Hepatocyte (in vitro differentiated cells): ENCODE measurements at regions not wholly inside any gene's neighbourhood (a gene's known extent, or its start where the extent isn't known, plus 50 kb on each side); places are given as distances from the start of the nearest gene placed in this dataset.

Experiments used
- DNase-seq: peaks from one replicate; pipeline ENCODE4 v3.0.0-alpha.2; 2016; ENCODE audit warnings: low spot score
- H2AFZ ChIP-seq: fragments of 200-600 bp; sonication (generic); 2 replicates; pipeline ENCODE4 v1.6.0; 2016; ENCODE audit warnings: antibody characterized with exemption, mild to moderate bottlenecking
- H3K27ac ChIP-seq: fragments of 200-600 bp; sonication (generic); 2 replicates; pipeline ENCODE4 v1.5.1; 2016; ENCODE audit warnings: mild to moderate bottlenecking
- H3K27me3 ChIP-seq: fragments of 200-600 bp; sonication (generic); 2 replicates; pipeline ENCODE4 v1.6.1; 2016
- H3K36me3 ChIP-seq: fragments of 200-600 bp; sonication (generic); replicated peaks from 2 replicates; pipeline ENCODE4 v1.5.1; 2016; ENCODE audit warnings: low read depth; ENCODE audit not compliant: insufficient read depth
- H3K4me1 ChIP-seq: fragments of 200-600 bp; sonication (generic); 2 replicates; pipeline ENCODE4 v1.5.1; 2016; ENCODE audit warnings: mild to moderate bottlenecking, moderate library complexity; ENCODE audit not compliant: insufficient read depth
- H3K4me2 ChIP-seq: fragments of 200-600 bp; sonication (generic); 2 replicates; pipeline ENCODE4 v1.6.0; 2016
- H3K4me3 ChIP-seq: fragments of 200-600 bp; sonication (generic); 2 replicates; pipeline ENCODE4 v1.5.1; 2016; ENCODE audit warnings: mild to moderate bottlenecking
- H3K79me2 ChIP-seq: fragments of 200-600 bp; sonication (generic); 2 replicates; pipeline ENCODE4 v1.6.0; 2017; ENCODE audit warnings: mild to moderate bottlenecking
- H3K9me2 ChIP-seq: fragments of 200-600 bp; sonication (generic); replicated peaks from 2 replicates; pipeline ENCODE4 v1.6.0; 2017; ENCODE audit warnings: mild to moderate bottlenecking; ENCODE audit not compliant: insufficient read depth
- H3K9me3 ChIP-seq: fragments of 200-600 bp; sonication (generic); 2 replicates; pipeline ENCODE4 v1.5.1; 2016; ENCODE audit warnings: low read depth, mild to moderate bottlenecking
- H4K20me1 ChIP-seq: fragments of 200-600 bp; sonication (generic); 2 replicates; pipeline ENCODE4 v1.6.0; 2016; ENCODE audit warnings: mild to moderate bottlenecking; ENCODE audit not compliant: insufficient read depth, poor library complexity, severe bottlenecking
- EZH2 ChIP-seq: fragments of 200-600 bp; sonication (generic); IDR thresholded peaks from 2 replicates; pipeline ENCODE4 v1.6.1; 2016; ENCODE audit warnings: antibody characterized with exemption, mild to moderate bottlenecking, borderline replicate concordance
- EZH2phosphoT487 ChIP-seq: fragments of 200-600 bp; sonication (generic); IDR thresholded peaks from one replicate; pipeline ENCODE4 v1.6.1; 2018; ENCODE audit warnings: antibody characterized with exemption, mild to moderate bottlenecking, low read depth, moderate library complexity; ENCODE audit not compliant: unreplicated experiment, severe bottlenecking
- WGBS: methylation state at CpG from one replicate; pipeline ENCODE4 v1.1.6; 2016; ENCODE audit warnings: low lambda C conversion rate; ENCODE audit errors: missing lambda C conversion rate; 5-methylcytosine and 5-hydroxymethylcytosine counted together
- TF ChIP-seq, protein P1 (sequence below): fragments of 200-600 bp; sonication (generic); IDR thresholded peaks from 2 replicates; pipeline ENCODE4 v1.5.1; 2016; ENCODE audit warnings: antibody characterized with exemption, mild to moderate bottlenecking; ENCODE audit not compliant: poor library complexity

DNA sequence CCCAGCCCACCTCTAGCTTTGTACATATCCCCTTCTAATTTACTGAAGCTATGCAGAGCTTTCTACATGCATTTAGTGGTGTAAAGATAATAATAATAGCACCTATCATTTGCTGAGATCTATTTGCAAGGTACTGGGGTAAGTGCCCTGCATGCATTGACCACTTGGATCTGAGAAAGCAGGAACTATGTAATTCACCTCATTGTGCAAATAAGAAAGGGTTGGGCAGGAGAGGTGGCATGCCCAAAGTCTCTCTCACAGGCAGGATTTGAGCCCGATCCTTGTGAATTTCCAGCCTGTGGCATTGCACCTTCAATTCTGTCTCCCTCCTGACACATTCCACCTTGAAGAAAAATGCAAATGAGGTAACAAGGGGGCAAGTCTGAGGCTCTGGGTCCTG lies 352.3 kb upstream of the EEF2KMT start:
- peaks cover 18% of the 10 kb centered on the region for H3K27me3 ChIP-seq
- no peak overlapping the region for H2AFZ ChIP-seq
- H3K4me2 ChIP-seq = no peak overlapping the region
- H3K4me3 ChIP-seq = no peak overlapping the region
- DNase-seq = no peak
- WGBS = 70% methylated on average over 1 of the region's 1 CpG
- H3K4me1 ChIP-seq = no peaks in the 10 kb centered on the region
- H3K9me2 ChIP-seq = no peaks in the 10 kb centered on the region
- no peaks in the 10 kb centered on the region for H3K79me2 ChIP-seq
- no peak overlapping the region for H3K27ac ChIP-seq
- TF ChIP-seq, protein P1, sequence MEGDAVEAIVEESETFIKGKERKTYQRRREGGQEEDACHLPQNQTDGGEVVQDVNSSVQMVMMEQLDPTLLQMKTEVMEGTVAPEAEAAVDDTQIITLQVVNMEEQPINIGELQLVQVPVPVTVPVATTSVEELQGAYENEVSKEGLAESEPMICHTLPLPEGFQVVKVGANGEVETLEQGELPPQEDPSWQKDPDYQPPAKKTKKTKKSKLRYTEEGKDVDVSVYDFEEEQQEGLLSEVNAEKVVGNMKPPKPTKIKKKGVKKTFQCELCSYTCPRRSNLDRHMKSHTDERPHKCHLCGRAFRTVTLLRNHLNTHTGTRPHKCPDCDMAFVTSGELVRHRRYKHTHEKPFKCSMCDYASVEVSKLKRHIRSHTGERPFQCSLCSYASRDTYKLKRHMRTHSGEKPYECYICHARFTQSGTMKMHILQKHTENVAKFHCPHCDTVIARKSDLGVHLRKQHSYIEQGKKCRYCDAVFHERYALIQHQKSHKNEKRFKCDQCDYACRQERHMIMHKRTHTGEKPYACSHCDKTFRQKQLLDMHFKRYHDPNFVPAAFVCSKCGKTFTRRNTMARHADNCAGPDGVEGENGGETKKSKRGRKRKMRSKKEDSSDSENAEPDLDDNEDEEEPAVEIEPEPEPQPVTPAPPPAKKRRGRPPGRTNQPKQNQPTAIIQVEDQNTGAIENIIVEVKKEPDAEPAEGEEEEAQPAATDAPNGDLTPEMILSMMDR = no peak
- TF ChIP-seq EZH2 (no peak), EZH2phosphoT487 (no peak)
- no peaks in the 10 kb centered on the region for H4K20me1 ChIP-seq
- no peaks in the 10 kb centered on the region for H3K36me3 ChIP-seq
- no peaks in the 10 kb centered on the region for H3K9me3 ChIP-seq

DNA sequence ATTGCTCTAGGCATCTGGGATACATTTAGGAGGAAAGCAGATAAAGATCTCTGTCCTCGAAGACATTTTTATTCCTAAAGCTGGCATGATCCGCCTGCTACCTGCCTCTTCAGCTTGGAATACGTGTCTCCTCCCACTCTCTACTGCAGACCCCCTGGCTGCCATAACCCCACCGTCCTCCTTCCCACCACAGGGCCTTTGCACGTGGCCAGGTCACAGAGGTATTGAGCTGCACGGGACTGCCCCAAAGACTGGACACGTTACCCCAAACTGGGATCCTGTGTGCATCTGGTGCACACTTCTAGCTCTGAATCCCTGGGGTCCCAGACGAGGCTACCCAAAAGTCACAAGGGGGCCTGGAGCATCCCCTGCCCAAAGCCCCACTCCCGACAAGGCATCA lies 351.2 kb upstream of the EEF2KMT start:
- 87% methylated on average over 9 of the region's 9 CpGs for WGBS
- Histone ChIP-seq H3K27ac (no peak overlapping the region), H3K9me3 (no peaks in the 10 kb centered on the region), H3K4me1 (no peaks in the 10 kb centered on the region), H3K4me3 (no peak overlapping the region), H3K27me3 (peaks cover 18% of the 10 kb centered on the region), H3K36me3 (no peaks in the 10 kb centered on the region), H3K9me2 (no peaks in the 10 kb centered on the region), H3K79me2 (no peaks in the 10 kb centered on the region), H2AFZ (no peak overlapping the region), H4K20me1 (no peaks in the 10 kb centered on the region), H3K4me2 (no peak overlapping the region)
- TF ChIP-seq EZH2 (no peak), EZH2phosphoT487 (no peak)
- TF ChIP-seq, protein P1 = no peak
- DNase-seq = no peak

DNA sequence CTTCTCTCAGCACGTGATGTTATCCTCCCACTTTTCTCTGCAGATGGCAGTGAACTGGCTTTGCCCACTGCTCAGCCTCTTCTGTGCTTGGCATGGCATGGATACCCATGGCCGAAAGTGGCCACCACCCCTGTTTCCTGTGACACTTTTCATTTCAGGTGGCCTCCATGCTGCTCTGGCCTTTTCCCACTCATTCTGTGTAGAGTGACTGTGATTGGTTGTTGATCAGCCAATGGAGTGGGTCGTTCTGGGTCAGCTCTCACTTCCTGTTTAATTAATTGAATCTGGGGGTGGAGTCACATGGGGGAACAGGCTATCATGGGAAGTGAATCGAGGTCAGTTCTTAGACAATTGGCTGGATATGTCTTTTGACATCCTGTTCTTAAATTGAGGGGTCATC lies 350.1 kb upstream of the EEF2KMT start:
- DNase-seq = no peak
- Histone ChIP-seq H3K79me2 (no peaks in the 10 kb centered on the region), H2AFZ (no peak overlapping the region), H4K20me1 (no peaks in the 10 kb centered on the region), H3K4me1 (no peaks in the 10 kb centered on the region), H3K36me3 (no peaks in the 10 kb centered on the region), H3K27ac (no peak overlapping the region), H3K9me2 (no peaks in the 10 kb centered on the region), H3K9me3 (no peaks in the 10 kb centered on the region), H3K27me3 (peaks cover 18% of the 10 kb centered on the region), H3K4me3 (no peak overlapping the region), H3K4me2 (no peak overlapping the region)
- TF ChIP-seq, protein P1 = no peak
- TF ChIP-seq EZH2 (no peak), EZH2phosphoT487 (no peak)
- WGBS = 88% methylated on average over 4 of the region's 4 CpGs

DNA sequence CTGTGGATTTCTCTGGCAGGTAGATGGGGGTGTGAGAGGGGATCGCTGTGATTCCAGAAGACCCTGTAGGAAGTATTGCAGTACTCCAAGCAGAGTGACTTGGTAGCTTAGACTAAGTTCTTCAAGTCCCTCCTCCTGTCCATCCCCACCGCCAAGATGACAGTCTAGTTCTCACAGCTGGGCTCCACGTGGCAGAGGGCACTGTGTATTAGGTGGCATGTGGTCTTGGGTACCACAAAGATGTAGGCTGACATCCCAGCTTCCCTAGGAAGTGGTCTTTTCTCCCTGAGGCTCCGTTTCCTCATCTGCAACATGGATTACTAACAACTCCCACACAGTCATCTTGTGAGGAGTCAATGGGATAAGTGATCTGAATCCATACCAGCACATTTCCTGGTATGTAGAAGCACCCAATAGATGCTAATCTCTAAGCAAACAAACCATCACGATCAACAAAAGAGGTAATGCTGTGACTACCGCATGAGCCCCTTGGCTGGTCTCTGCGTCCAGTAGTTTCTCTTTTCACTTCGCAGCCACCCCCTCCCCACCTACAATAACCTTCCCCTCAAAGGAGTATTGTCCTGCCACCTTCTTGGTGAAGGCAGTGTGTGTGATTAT lies 349.1 kb upstream of the EEF2KMT start:
- 31% methylated on average over 8 of the region's 8 CpGs for WGBS
- H3K79me2 ChIP-seq = no peaks in the 10 kb centered on the region
- no peaks in the 10 kb centered on the region for H3K9me3 ChIP-seq
- H3K4me2 ChIP-seq = no peak overlapping the region
- no peaks in the 10 kb centered on the region for H4K20me1 ChIP-seq
- TF ChIP-seq EZH2phosphoT487 (no peak), EZH2 (no peak)
- TF ChIP-seq, protein P1 = no peak
- no peaks in the 10 kb centered on the region for H3K36me3 ChIP-seq
- no peak for DNase-seq
- peaks cover 18% of the 10 kb centered on the region for H3K27me3 ChIP-seq
- no peak overlapping the region for H3K27ac ChIP-seq
- no peaks in the 10 kb centered on the region for H3K4me1 ChIP-seq
- H2AFZ ChIP-seq = no peak overlapping the region
- no peak overlapping the region for H3K4me3 ChIP-seq
- H3K9me2 ChIP-seq = no peaks in the 10 kb centered on the region
